Upper lobe of left lung (tissue), 4 donors: ENCODE measurements at regions not wholly inside any gene's neighbourhood (a gene's known extent, or its start where the extent isn't known, plus 50 kb on each side); places are given as distances from the start of the nearest gene placed in this dataset.

Experiments
- CTCF ChIP-seq, 6 experiments: fragments of 450-650 bp in 4 of 6; fragments of 200-600 bp in 2 of 6; sonication (generic) in 2 of 6; IDR thresholded peaks; one replicate each; pipeline ENCODE4 v1.5.1; 2016 to 2019; ENCODE audit warnings: antibody characterized with exemption in 6 of 6
- EP300 ChIP-seq, 4 donors: sonication (generic); formaldehyde crosslinking; IDR thresholded peaks; one replicate each; pipeline ENCODE4 v1.5.1; 2017; ENCODE audit warnings: antibody characterized with exemption in 4 of 4, control low read depth in 2 of 4
- POLR2A ChIP-seq, 4 donors: fragments of 450-650 bp; IDR thresholded peaks; one replicate each; pipeline ENCODE4 v1.5.1; 2016 to 2017; ENCODE audit warnings: antibody characterized with exemption in 4 of 4, mild to moderate bottlenecking in 2 of 4
- POLR2AphosphoS5 ChIP-seq, 2 donors: sonication (generic); formaldehyde crosslinking; IDR thresholded peaks; one replicate each; pipeline ENCODE4 v1.5.1; 2017; ENCODE audit warnings: antibody characterized with exemption in 2 of 2

GRCh38 chr12:102696045-102696444 is 215.7 kb upstream of the IGF1 start:
- TF ChIP-seq POLR2AphosphoS5 (IDR thresholded peaks at IDR 0.05) (no peak), CTCF (IDR thresholded peaks at IDR 0.05) (no peak), EP300 (IDR thresholded peaks at IDR 0.05) (no peak), POLR2A (IDR thresholded peaks at IDR 0.05) (no peak)
